Caco-2 (cell line): ENCODE measurements at regions not wholly inside any gene's neighbourhood (a gene's known extent, or its start where the extent isn't known, plus 50 kb on each side); places are given as distances from the start of the nearest gene placed in this dataset.

Source experiments
- BruUV-seq: library from RNA; stranded (reverse); fragments of 400-500 nt; replicated peaks from 2 replicates; lab custom pipeline; 2021; lab: Mats Ljungman, UMichigan
- CTCF ChIA-PET: fragments of 300-600 bp; sonication (Branson Sonifier 250); formaldehyde crosslinking; loops from one replicate; lab custom pipeline; 2022; ENCODE audit warnings: antibody characterized with exemption; lab: Charles Lee
- POLR2A ChIA-PET: fragments of 300-600 bp; sonication (Branson Sonifier 250); formaldehyde crosslinking; loops from one replicate; lab custom pipeline; 2022; ENCODE audit warnings: antibody characterized with exemption; lab: Charles Lee
- DNase-seq, 2 experiments: peaks; one replicate each; pipeline versions ENCODE4 v3.0.0 to v3.0.0-alpha.2; 2020 to 2022
- H3K27me3 ChIP-seq: replicated peaks from 2 replicates; pipeline ENCODE4 v1.6.0; 2011; ENCODE audit warnings: low read length; ENCODE audit not compliant: control insufficient read depth, insufficient read depth
- H3K36me3 ChIP-seq: 2 replicates; pipeline ENCODE4 v1.5.1; 2011; ENCODE audit warnings: low read length; ENCODE audit not compliant: control insufficient read depth, insufficient read depth
- H3K4me1 ChIP-seq: fragments of 250-450 bp; sonication (Bioruptor Pico); 2 replicates; pipeline ENCODE4 v1.5.1; 2020; ENCODE audit warnings: mild to moderate bottlenecking
- H3K4me3 ChIP-seq: 2 replicates; pipeline ENCODE4 v1.5.1; 2011; ENCODE audit warnings: low read depth, mild to moderate bottlenecking, control low read depth, low read length
- H3K9me3 ChIP-seq: fragments of 250-450 bp; sonication (Bioruptor Pico); 2 replicates; pipeline ENCODE4 v1.5.1; 2020; ENCODE audit warnings: mild to moderate bottlenecking, moderate library complexity
- H3K27ac Mint-ChIP-seq: one replicate; pipeline ENCODE4 v1.8.0; 2022; ENCODE audit warnings: mixed read lengths; ENCODE audit not compliant: unreplicated experiment
- H3K27me3 Mint-ChIP-seq: one replicate; pipeline ENCODE4 v1.8.0; 2022; ENCODE audit warnings: mixed read lengths; ENCODE audit not compliant: insufficient read depth, unreplicated experiment
- H3K36me3 Mint-ChIP-seq: one replicate; pipeline ENCODE4 v1.8.0; 2022; ENCODE audit warnings: mild to moderate bottlenecking, mixed read lengths; ENCODE audit not compliant: insufficient read depth, unreplicated experiment
- H3K4me1 Mint-ChIP-seq: one replicate; pipeline ENCODE4 v1.8.0; 2022; ENCODE audit warnings: low read depth, mixed read lengths; ENCODE audit not compliant: unreplicated experiment
- H3K4me3 Mint-ChIP-seq: one replicate; pipeline ENCODE4 v1.8.0; 2022; ENCODE audit warnings: mild to moderate bottlenecking, moderate library complexity, mixed read lengths; ENCODE audit not compliant: unreplicated experiment
- H3K9me3 Mint-ChIP-seq: one replicate; pipeline ENCODE4 v1.8.0; 2022; ENCODE audit warnings: mixed read lengths; ENCODE audit not compliant: unreplicated experiment
- CTCF ChIP-seq, 2 experiments: fragments of 200-600 bp in 1 of 2; IDR thresholded peaks; 1 replicate in 1 of 2; 2 replicates in 1 of 2; pipeline versions ENCODE4 v1.5.1 to v1.8.0; 2011 to 2022; ENCODE audit warnings: antibody characterized with exemption in 1 of 2, control low read depth in 1 of 2, inconsistent platforms in 1 of 2, low read depth in 1 of 2, low read length in 1 of 2, mild to moderate bottlenecking in 1 of 2, moderate library complexity in 1 of 2; ENCODE audit not compliant: insufficient read depth in 1 of 2, severe bottlenecking in 1 of 2, unreplicated experiment in 1 of 2
- intact Hi-C: fragments of 100-400 bp; cut with micrococcal nuclease; formaldehyde crosslinking; loops from one replicate; pipeline ENCODE4 v1.10.0; 2022; ENCODE audit not compliant: unreplicated experiment

DNA sequence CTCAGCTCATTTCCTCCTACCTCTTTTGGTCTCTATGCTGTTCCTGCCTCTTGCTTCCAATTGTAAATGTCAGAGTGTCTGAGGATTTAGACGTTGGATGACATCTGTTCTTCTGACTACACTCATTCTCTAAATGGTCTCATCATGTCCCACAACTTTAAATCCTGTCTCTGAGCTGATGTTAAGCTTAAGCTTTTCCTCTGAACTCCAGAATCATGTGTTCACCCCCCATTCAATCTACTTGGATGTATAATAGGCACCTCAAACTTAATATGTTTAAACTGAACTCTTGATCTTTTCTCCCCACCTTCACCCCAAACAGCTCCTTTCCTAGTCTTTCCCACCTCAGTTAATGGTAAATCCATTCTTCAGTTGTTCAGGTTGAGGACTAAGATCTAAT is 433.6 kb downstream of the CSNK1G3 start:
- Histone ChIP-seq H3K36me3 (no peaks in the 10 kb centered on the region), H3K4me1 (peaks cover 4% of the 10 kb centered on the region; the same call in 1 of the 2 replicates), H3K9me3 (peaks cover 3% of the 10 kb centered on the region), H3K4me3 (no peak overlapping the region), H3K27me3 (no peaks in the 10 kb centered on the region)
- intact Hi-C loops: no loop called here
- ChIA-PET CTCF (no interaction called here), POLR2A (no interaction called here)
- Mint-ChIP-seq H3K36me3 (no peaks in the 10 kb centered on the region), H3K4me3 (no peak overlapping the region), H3K4me1 (peaks cover 13% of the 10 kb centered on the region), H3K27me3 (no peaks in the 10 kb centered on the region), H3K9me3 (peaks cover 20% of the 10 kb centered on the region), H3K27ac (no peak overlapping the region)
- DNase-seq: no peak
- no TSS peak for BruUV-seq
- TF ChIP-seq CTCF (IDR thresholded peaks at IDR 0.05; ENCODE audit: insufficient read depth in 1 of 2, low read depth in 1 of 2, low read length in 1 of 2, severe bottlenecking in 1 of 2, unreplicated experiment in 1 of 2): no peak

DNA sequence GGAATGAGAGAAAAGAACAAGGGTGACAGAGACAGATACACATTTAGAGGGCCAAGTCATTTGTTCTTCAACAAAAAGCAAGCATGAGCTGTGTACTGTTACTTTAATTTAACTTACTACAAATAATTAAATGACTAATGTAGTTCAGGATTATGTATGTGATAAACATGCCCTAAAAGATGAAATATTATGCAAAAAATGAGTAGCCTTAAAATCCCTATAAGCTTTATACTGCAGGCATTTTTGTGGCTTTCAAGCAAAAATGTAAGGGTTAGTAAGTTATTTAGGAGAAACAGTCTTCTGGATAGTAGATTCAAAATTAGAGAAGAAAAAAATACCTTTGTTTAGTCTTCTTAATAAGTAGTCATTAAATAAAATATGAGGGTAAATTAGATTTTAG is 431.2 kb downstream of the CSNK1G3 start:
- Mint-ChIP-seq H3K27ac (no peak overlapping the region), H3K4me3 (no peak overlapping the region), H3K36me3 (no peaks in the 10 kb centered on the region), H3K27me3 (no peaks in the 10 kb centered on the region), H3K9me3 (peaks cover 39% of the 10 kb centered on the region), H3K4me1 (peaks cover 13% of the 10 kb centered on the region)
- Histone ChIP-seq H3K27me3 (no peaks in the 10 kb centered on the region), H3K9me3 (peaks cover 9% of the 10 kb centered on the region), H3K4me1 (peaks cover 4% of the 10 kb centered on the region; the same call in 1 of the 2 replicates), H3K4me3 (no peak overlapping the region), H3K36me3 (no peaks in the 10 kb centered on the region)
- ChIA-PET POLR2A (no interaction called here), CTCF (no interaction called here)
- no peak for TF ChIP-seq CTCF (IDR thresholded peaks at IDR 0.05; ENCODE audit: insufficient read depth in 1 of 2, low read depth in 1 of 2, low read length in 1 of 2, severe bottlenecking in 1 of 2, unreplicated experiment in 1 of 2)
- DNase-seq: no peak
- intact Hi-C loops: no loop called here
- no TSS peak for BruUV-seq

GRCh38 chr5:123940416-123940815 is 428.4 kb downstream of the CSNK1G3 start:
- no peak for DNase-seq
- intact Hi-C loops: no loop called here
- ChIA-PET POLR2A (no interaction called here), CTCF (no interaction called here)
- no peak overlapping the region for H3K4me3 Mint-ChIP-seq
- BruUV-seq: no TSS peak
- H3K36me3 ChIP-seq: no peaks in the 10 kb centered on the region
- no peak for TF ChIP-seq CTCF (IDR thresholded peaks at IDR 0.05; ENCODE audit: insufficient read depth in 1 of 2, low read depth in 1 of 2, low read length in 1 of 2, severe bottlenecking in 1 of 2, unreplicated experiment in 1 of 2)
- peaks cover 30% of the 10 kb centered on the region for H3K9me3 ChIP-seq
- peaks cover 5% of the 10 kb centered on the region for H3K36me3 Mint-ChIP-seq
- no peak overlapping the region for H3K4me3 ChIP-seq
- H3K4me1 Mint-ChIP-seq: peaks cover 12% of the 10 kb centered on the region
- peaks cover 4% of the 10 kb centered on the region; the same call in 1 of the 2 replicates for H3K4me1 ChIP-seq
- H3K27ac Mint-ChIP-seq: no peak overlapping the region
- no peaks in the 10 kb centered on the region for H3K27me3 Mint-ChIP-seq
- H3K9me3 Mint-ChIP-seq: peaks cover 55% of the 10 kb centered on the region
- no peaks in the 10 kb centered on the region for H3K27me3 ChIP-seq
